DND-41 (cell line): ENCODE measurements at regions not wholly inside any gene's neighbourhood (a gene's known extent, or its start where the extent isn't known, plus 50 kb on each side); places are given as distances from the start of the nearest gene placed in this dataset.

Experiments
- EZH2 ChIP-seq: IDR thresholded peaks from 3 replicates; pipeline ENCODE4 v1.6.1; 2012; ENCODE audit warnings: borderline replicate concordance, low read depth, mild to moderate bottlenecking, moderate library complexity, low read length, inconsistent platforms; ENCODE audit not compliant: severe bottlenecking
- TF ChIP-seq, protein P1 (sequence below): IDR thresholded peaks from 2 replicates; pipeline ENCODE4 v1.5.1; 2012; ENCODE audit warnings: borderline replicate concordance, low read length, moderate library complexity, mild to moderate bottlenecking; ENCODE audit not compliant: poor library complexity, severe bottlenecking; ENCODE audit errors: extremely low read depth

DNA sequence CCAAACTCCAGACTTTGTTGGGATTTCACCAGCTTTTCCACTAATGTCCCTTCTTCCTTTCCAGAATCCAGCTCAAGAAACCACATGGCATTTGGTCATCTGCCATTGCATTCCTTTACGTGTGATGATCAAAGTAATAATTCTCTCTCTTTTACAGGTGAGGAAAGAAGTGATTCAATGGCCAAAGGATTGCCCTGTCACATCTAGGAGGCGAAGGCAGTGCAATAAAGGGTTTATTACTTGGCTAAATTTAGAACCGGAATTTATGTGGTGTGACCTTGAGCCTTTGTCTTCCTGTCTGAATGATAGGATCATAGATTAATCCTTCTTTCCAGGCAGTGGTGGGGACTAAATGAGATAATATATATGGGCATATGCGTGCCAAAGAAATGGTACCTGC is 58.3 kb upstream of the COBL start:
- TF ChIP-seq EZH2: no peak
- TF ChIP-seq, protein P1, sequence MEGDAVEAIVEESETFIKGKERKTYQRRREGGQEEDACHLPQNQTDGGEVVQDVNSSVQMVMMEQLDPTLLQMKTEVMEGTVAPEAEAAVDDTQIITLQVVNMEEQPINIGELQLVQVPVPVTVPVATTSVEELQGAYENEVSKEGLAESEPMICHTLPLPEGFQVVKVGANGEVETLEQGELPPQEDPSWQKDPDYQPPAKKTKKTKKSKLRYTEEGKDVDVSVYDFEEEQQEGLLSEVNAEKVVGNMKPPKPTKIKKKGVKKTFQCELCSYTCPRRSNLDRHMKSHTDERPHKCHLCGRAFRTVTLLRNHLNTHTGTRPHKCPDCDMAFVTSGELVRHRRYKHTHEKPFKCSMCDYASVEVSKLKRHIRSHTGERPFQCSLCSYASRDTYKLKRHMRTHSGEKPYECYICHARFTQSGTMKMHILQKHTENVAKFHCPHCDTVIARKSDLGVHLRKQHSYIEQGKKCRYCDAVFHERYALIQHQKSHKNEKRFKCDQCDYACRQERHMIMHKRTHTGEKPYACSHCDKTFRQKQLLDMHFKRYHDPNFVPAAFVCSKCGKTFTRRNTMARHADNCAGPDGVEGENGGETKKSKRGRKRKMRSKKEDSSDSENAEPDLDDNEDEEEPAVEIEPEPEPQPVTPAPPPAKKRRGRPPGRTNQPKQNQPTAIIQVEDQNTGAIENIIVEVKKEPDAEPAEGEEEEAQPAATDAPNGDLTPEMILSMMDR: no peak
